HG03457 (cell line): ENCODE measurements at regions not wholly inside any gene's neighbourhood (a gene's known extent, or its start where the extent isn't known, plus 50 kb on each side); places are given as distances from the start of the nearest gene placed in this dataset.

ENCODE experiments used
- ATAC-seq: cut with Tn5 transposase; IDR thresholded peaks from one replicate; pipeline ENCODE4 v1.9.1; 2021; ENCODE audit warnings: moderate number of reproducible peaks; ENCODE audit not compliant: unreplicated experiment

DNA sequence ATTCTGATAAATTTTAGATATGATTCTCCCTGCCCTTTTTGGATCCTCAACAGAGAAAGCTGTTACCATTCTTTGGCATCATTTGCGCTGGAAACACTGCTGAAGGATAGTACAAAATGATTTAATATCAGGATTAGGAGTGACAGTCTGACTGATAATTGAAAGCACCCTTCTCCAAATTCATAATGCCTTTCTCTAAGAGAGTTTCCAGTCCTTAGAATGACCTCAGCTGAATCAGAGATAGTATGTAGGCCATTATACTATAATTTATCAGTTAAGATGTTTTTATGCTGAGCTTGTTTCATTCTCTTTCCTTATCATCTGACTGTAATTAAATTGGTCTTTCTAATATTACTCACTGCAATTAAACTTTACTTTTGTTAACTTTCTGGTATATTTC, 166.7 kb downstream of the ZNF326 start:
- ATAC-seq, result no peak

DNA sequence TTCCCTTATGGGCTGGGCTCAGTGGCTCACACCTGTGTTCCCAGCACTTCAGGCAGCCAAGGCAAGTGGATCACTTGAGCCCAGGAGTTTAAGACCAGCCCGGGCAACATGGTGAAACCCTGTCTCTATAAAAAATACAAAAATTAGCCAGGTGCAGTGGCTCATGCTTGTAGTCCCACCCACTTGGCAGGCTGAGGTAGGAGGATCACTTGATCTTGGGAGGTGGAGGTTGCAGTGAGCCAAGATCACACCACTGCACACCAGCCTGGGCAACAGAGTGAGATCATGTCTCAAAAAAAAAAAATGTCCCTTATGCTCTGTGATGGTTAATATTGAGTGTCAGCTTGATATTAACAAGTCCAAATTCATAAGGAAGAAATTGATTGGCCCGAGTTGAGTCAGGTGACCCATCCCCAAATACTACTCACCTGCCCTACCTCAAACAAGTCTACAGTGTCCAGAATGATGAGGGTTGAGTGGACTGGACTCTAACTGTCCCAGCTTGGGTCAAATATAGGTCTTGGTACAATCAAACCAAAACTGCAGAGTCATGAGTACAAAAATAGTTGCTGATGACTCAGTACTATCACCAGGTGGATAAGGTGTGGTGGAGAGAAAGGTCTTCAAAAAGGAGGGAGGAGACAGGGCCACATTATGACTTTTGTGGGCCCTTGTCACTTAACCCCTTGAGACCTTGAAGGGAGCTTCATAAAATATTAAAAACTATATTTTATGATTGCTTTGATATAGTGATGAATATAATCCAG, 161.0 kb downstream of the ZNF326 start:
- no peak for ATAC-seq

DNA sequence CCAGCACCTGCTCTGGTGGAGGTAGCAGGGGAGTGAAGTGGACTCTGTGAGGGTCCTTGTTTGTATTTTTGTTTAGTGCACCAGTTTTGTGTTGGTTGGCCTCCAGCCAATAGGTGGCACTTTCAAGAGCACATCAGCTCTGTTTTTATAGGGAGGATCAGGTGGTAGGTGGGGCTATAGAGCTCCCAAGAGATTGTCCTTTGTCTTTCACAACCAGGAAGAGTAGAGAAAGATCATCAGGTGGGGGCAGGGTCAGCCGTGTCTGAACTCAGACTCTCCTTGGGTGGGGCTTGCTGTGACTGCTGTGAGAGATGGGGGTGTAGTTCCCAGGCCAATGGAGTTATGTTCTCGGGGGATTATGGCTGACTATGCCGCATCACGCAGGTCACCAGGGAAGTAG, 159.8 kb downstream of the ZNF326 start:
- no peak for ATAC-seq

DNA sequence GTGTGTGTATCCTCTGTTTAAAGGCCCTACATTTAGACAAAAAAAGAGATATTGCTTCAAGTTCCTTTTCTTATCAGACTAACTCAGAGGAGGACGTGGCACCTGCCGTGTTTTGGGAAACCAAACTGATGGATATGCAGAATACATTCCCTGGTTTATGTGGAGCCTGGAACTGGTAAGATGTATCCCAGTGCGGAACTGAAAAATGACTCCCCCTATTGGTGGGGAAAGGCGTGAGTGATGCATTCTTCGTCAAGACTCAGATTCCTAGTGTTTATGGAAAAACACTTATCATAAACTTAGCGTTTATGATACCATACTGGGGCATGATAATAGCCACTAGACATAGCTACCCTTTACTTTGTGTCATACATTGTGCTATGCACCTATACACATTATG, 154.2 kb downstream of the ZNF326 start:
- ATAC-seq, result no peak

DNA sequence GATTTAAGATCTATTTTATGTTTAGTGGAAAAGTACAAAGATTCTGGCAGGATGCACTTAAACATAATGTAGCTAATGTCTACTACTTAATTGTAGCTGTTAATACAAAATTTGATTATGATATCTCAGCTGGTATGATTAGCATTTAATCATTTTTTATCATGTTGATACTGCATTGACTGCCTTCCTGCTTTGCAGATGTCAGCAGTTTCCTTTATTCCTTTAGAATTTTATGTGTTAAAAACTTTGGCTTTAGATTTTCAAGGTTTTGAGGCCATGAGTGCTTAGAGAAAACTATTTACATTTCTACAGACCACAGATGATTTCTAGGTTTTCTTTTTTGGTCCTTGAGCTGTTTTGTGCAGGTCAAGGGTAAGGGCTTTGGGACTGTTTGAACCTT, 152.2 kb downstream of the ZNF326 start:
- ATAC-seq, result no peak

DNA sequence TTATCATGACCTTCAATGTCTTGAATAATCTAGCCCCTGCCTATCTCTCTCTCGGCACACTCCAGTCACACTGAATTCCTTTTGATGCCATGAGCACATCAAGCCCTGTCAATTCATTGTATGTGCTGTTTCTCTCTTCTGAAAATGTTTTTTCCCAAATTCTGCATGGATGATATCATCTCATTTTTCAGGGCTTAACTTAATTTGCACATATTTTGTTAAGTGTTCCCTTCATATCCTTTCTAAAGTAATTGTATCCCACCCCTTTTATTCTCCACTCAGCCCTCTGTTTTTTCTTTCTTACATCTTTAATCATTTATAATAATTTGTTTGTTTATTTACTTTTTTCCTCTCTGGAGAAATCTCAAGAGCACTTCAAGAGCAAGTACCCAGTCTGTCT, 149.9 kb downstream of the ZNF326 start:
- no peak for ATAC-seq

DNA sequence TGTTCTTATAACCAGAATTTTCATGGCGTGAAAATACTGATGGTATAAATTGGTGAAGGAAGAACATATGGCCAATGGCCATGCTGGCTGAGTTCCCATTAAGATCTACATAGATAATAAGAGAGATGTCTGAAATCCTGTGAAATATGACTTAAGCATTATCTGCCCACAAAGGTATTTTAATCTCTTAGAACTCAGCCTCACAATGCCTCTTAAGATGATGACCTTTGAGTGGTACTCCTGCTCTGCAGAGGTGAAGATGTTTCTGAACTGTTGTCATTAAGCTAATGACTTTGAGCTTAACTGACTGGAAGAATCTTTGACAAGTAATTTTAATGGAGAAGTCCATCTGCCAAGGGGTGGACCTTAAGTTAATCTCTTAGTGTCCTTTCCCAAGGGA, 148.7 kb downstream of the ZNF326 start:
- ATAC-seq, result no peak

DNA sequence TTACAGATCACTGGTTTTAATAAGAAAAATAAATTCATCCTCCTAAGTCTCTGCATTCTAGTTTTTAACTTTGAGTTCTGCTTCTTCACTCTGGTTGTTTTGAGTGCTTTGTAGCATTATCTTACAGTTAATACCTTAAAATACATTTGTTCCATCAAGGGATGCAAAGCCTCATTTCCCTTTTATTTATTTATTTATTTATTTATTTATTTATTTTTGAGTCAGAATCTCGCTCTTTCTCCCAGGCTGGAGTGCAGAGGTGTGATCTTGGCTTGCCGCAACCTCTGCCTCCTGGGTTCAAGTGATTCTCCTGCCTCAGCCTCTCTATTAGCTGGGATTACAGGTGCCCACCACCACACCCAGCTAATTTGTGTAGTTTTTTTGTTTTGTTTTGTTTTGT, 147.8 kb downstream of the ZNF326 start:
- ATAC-seq, result no peak

DNA sequence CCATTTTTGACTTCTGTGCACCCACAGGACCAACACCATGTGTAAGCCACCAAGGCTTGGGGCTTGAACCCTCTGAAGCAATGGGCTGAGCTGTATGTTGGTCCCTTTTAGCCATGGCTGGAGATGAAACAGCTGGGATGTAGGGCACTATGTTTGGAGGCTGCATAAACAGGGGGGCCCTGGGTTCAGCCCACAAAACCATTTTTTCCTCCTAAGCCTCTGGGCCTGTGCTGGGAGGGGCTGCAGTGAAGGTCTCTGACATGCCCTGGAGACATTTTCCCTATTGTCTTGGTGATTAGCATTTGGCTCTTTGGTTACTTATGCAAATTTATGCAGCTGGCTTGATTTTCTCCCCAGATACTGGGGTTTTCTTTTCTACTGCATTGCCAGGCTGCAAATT, 144.9 kb downstream of the ZNF326 start:
- ATAC-seq, result no peak

DNA sequence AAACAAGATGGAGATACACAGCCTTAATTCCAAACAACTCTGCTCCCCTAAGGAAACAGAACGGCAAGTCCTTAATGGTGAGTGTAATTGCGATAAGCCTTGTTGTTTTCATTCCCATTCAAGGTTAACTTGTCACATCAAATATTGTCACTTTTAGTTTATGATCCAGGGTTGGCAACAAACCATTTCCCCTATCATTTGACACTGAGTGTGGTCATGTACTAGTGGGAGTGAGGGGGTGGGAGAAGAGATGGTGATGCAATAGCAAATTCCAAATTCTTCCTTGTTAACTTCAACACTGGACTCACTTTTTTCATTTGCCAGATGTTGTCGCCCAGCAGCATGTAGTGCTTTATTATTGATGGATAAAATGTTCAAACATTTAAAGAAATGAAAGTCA, 140.4 kb downstream of the ZNF326 start:
- no peak for ATAC-seq

DNA sequence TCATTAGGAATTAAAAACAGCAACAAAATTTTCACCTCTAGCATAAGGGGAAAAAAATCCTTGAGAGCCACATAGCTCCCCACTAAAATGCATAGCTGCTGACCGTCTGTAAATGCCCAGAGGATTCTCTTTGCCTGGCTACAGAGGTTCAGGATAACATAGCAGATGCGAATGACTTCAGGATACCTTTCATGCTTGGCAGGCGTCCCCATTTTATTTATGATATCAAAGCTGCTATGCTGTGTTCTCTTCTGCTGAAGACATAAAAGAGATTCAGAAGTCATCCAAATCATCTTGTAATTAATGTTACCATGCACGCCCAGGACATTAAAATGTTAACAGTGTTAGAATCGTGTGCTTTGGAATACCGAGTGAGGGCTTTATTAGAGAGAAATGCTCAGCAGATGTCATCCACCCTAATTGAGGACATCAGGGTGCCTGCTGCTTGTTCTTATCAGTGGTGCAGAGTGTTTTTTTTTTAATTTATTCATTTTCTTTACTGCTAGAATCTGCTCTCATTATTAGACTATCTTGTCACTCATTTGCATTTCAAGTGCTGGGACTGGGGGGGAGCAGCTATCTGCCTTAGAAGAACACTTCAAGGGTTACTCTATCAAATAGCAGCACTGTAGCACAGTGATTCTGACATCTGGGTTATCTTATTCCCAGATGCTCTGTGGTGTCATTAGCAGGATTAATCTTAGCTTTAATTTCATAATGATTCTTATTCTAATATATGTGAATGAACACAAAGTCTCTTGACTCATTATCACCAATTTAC, 139.5 kb downstream of the ZNF326 start:
- ATAC-seq, result no peak

DNA sequence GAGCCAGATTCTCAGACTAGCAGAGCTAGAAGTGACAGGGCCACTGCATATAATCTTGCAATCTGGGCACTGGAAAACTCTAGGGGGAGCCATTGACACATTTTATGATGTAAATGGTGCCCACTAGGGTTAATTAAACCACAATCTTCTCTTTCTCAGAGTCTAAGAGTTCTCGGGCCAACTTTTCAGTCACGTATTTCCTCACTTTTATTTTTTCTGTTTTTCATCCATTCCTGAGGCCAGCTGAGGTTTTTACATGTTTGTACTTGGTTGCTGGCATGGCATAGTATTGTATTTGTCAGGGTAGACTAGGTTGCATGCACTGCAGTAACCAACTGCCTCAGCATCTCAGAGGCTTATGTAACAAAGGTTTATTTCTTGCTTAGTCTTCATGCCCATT, 138.2 kb downstream of the ZNF326 start:
- no peak for ATAC-seq

DNA sequence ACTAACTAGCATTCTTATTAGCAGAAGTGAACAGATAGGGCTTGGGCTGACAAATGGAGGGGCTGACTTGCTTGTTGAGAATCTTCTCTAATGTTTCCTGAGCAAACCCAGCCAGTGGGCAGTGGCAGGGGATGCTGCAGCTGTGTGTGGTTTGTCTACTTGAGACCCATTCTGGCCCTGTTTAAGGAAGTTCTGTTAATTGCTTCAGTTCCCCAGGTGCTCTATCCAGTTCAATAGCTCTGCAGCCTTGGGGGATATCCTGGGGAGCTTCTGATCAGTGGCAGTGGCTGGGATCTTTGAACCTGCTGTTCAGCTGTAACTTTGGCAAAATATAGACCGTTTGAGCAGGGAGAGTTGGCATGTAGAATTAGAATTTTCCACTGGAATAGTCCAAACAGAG, 137.4 kb downstream of the ZNF326 start:
- ATAC-seq, result no peak

DNA sequence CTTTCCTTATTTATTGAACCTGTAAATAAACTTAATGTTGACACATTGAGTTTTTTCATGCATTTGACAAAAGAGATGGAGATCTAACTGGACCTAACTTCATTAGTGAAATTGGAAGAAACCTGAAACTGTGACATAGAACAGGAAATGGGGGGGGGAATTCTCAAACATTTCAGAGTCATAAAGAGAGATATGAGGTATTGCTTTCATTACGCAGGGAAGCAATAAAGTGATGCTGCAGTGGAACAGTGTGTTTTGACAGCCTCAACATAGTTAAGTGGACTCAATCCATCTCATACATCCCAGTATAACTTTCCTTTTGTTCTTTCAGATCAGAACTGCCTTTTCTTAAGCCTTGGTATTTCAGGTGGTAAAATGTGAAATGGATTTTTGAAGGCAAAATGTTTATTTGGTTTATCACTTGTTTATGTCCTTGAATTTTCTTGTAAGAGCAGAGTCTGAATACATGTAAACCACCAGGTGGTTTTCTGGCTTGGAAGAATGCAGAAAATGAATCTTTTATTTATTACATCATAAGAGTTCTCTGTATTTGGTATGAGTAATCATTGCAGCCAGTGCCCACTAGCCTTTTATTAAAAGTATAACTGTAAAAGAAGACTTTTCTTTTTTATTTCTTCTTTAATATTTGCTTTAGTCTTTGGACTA, 132.5 kb downstream of the ZNF326 start:
- no peak for ATAC-seq

DNA sequence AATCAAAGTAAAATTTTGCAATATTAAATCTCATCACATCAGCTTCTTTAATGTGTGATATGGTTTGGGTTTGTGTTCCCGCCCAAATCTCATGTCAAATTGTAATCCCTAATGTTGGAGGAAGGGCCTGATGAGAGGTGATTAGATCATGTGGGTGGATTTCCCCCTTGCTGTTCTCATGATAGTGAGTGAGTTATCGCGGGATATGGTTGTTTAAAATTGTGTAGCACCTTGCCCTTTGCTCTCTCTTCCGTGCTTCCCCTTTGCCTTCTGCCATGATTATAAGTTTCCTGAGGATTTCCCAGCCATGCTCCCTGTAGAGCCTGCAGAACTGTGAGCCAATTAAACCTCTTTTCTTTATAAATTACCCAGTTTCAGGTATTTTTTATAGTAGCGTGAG, 131.9 kb downstream of the ZNF326 start:
- no peak for ATAC-seq

DNA sequence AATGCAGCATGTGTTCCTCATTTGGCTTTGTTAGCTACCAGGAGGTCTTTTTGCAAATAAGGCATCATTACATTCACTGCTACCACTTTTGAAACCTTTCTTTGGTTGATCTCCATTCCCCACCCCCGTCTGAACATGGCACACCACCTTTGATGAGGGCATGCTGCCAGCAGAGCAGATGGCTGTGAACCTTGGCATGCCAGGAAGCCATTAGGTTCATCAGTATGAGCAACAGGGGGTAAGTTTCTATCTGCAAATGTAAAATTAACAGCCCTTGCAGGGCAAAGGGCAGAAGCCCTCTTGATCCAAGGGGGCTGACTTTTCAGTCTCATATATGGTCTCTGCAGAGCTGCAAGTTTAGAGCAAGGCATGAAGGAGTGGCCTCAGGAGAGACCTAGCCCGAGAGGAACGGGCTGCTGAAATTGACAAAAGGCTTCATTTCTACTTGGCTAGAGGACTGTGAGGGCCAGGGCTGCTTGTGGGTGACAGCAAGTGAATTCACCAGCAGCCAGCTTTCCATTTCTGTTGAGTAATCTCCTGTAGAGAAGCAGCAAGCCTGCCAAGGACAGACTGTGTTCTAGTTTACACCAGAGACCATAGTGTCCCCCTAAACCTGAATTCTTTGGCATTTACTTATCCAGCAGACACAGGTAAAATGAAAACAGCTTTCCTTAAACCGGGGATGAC, 127.9 kb downstream of the ZNF326 start:
- no peak for ATAC-seq

DNA sequence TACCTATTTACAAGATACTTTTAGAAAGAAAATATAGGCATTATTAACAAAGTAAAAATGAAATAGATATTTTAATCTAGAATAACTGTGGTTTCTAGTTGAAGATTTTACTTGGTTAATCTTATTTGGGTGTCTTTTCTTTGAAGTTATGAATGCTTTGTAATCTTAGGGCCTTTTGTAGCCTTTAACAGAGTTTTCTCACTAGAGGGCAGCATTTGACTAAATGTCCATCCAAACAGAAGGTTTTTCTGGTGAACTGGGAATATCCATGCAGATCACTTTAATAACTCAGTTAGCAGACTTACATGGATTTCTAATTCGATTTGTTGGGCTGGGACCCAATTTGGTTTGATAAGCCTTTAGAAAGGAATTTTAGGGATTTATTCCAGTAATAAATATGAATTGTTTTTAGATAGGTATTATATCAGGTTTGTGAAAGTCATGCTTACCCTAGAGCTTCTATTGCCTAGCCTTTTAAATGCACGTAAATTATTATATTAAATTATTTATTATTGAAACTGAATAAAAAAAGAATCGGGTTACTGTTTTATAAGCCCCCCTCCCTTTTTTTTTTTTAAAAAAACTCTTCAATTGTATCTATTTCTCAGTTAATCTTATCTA, 119.7 kb downstream of the ZNF326 start:
- ATAC-seq, result no peak

DNA sequence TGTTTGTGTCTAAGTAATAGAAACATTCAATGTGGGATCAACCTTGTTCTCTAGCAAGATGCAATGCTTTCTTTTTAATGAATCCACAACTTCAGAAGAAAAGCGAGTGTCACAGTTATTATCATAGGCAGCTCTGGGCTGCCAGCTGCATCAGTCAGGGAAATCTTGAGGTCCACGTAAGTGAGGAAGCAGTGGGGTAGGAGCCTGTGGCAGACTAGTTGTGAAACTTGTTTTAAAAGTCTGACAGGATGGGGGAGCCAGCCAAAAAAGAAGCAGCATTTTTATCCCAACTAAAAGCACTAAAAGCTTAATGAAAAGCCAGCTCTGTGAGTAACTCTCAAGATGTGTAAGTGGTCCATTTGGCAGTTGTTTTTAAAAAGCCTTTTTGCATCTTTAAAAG, 113.1 kb downstream of the ZNF326 start:
- no peak for ATAC-seq

DNA sequence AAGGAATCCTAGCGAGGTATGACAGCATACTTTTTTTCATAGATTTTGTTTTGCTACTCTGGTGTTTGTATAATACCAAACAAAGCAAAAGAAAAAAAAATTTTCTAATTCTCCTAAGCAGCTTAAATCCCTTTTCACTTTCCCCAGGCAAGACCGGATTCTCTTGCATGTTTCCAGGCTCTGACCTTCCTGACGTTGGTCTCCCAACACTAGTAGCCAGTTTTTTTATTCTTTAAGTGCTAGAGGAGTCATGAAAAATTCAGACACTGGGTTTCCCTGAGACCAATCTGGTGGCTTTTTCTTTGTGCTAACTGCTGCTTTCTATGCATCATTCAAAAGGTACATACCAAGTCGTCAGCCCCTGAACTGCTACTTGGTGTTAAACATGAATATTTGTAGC, 111.4 kb downstream of the ZNF326 start:
- no peak for ATAC-seq

DNA sequence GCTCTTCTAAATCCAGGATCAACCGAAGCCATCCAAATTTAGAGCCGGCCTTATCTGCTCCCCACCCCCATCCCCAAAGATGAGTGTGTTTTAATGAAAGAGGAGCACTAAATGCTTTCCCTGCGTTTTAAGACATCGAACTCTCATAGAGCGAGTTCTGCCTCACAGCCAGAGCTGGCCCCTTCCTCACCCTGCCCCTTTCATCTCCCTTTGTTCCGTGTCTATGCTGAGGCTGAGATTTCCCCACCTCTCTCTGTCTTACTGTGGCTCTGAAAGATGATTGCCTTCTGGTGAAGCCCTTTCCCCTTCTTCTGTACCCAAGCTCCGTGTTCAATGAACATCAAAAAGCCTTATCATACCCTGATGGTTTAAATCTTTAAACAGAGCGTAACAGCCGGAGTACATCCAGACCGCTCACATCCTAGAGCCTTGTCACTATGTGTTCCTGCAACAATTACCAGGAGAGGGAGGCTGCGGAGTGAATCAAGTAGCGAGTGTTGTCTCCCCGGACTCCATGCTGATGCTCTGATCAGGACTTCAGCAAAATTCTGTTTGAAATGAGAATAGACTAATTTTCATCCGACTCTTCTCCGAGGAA, 110.1 kb downstream of the ZNF326 start:
- ATAC-seq, result no peak

DNA sequence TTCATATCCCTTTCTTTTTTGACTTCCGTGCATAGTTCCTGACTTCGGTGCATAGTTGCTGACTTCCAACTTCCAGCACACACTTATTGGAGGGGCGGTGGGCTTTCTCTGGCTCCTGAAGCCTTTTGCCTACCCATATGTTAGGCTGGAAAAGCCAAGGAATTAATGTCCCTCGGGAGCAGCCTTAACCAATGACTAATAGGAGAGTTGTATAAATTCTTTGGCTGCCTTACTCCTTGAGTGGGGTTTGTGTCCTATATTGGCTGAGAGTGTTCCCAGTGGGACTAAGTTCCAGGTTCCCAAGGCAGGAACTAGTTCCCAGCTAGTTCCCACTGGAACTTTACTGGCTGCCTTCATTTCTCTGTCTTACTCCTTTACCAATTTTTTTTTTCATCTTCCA, 105.7 kb downstream of the ZNF326 start:
- no peak for ATAC-seq
